Thoracic aorta (tissue), 2 donors: ENCODE measurements at regions not wholly inside any gene's neighbourhood (a gene's known extent, or its start where the extent isn't known, plus 50 kb on each side); places are given as distances from the start of the nearest gene placed in this dataset.

Source experiments
- ATAC-seq: fragments of 150-250 bp; one replicate; pipeline ENCODE4 v1.8.0; 2017; ENCODE audit warnings: low read depth; ENCODE audit not compliant: insufficient number of reproducible peaks, low FRiP score
- DNase-seq: peaks from one replicate; pipeline ENCODE4 v3.0.0-alpha.2; 2020; ENCODE audit warnings: low spot score
- H3K27ac ChIP-seq, 2 donors: fragments of 200-600 bp; sonication (generic); 1 replicate in 1 of 2; 2 replicates in 1 of 2; pipeline ENCODE4 v1.5.1; 2016; ENCODE audit warnings: mild to moderate bottlenecking in 2 of 2, moderate library complexity in 2 of 2
- H3K27me3 ChIP-seq: fragments of 200-600 bp; sonication (generic); replicated peaks from 2 replicates; pipeline ENCODE4 v1.6.0; 2016; ENCODE audit warnings: mild to moderate bottlenecking; ENCODE audit not compliant: insufficient read depth
- H3K36me3 ChIP-seq: fragments of 200-600 bp; sonication (generic); one replicate; pipeline ENCODE4 v1.5.1; 2016
- H3K4me1 ChIP-seq, 2 donors: fragments of 200-600 bp; sonication (generic); 1 replicate in 1 of 2; 2 replicates in 1 of 2; pipeline versions ENCODE4 v1.5.1 to v1.6.0; 2016; ENCODE audit warnings: low read depth in 2 of 2, mild to moderate bottlenecking in 1 of 2; ENCODE audit not compliant: control insufficient read depth in 1 of 2
- H3K4me3 ChIP-seq: fragments of 200-600 bp; sonication (generic); 2 replicates; pipeline ENCODE4 v1.5.1; 2016; ENCODE audit warnings: mild to moderate bottlenecking
- H3K9me3 ChIP-seq: fragments of 200-600 bp; sonication (generic); 2 replicates; pipeline ENCODE4 v1.5.1; 2016
- TF ChIP-seq, protein P1 (sequence below): fragments of 200-600 bp; sonication (generic); IDR thresholded peaks from one replicate; pipeline ENCODE4 v1.5.1; 2019; ENCODE audit warnings: antibody characterized with exemption

DNA sequence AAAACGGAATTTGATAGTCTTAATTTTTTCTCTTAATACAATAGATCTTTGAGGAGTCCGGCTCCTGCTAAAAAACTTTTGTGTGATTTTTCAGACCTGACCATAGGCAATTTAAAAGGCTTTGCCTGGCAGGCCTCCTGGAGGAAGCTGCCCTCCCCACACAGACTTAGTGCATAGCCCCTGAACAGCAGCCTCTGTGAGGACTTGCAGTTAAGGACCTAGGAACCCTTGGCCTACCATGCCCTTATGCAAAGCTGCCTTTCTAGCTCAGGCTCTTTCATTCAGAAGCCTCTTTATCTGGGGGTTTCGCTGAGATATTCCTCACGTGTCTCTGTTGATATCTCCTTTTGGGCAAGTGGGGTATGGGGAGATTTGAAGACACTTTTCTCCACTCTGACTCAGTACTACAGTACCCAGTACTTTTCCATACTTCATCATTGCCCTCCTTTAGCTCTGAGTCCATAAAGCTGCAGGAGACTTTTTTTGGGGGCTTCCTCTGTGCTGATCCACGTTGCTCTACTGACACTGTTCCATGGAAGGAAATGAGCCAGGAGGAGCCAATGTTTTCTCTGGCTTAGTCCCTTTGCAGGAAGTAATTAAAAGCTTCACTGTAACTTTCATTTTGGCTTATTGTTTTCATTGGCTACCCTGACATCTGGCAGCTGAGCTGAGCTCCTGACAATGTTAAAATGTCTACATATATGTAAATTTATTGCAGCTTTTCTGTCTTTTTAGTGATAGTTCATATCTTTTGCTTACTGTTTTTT is 283.1 kb downstream of the TDRD3 start:
- no peak overlapping the region for H3K27ac ChIP-seq
- no peaks in the 10 kb centered on the region for H3K4me1 ChIP-seq
- no peak for ATAC-seq
- H3K9me3 ChIP-seq: no peaks in the 10 kb centered on the region
- no peak for DNase-seq
- H3K4me3 ChIP-seq: no peak overlapping the region
- no peaks in the 10 kb centered on the region for H3K36me3 ChIP-seq
- TF ChIP-seq, protein P1, sequence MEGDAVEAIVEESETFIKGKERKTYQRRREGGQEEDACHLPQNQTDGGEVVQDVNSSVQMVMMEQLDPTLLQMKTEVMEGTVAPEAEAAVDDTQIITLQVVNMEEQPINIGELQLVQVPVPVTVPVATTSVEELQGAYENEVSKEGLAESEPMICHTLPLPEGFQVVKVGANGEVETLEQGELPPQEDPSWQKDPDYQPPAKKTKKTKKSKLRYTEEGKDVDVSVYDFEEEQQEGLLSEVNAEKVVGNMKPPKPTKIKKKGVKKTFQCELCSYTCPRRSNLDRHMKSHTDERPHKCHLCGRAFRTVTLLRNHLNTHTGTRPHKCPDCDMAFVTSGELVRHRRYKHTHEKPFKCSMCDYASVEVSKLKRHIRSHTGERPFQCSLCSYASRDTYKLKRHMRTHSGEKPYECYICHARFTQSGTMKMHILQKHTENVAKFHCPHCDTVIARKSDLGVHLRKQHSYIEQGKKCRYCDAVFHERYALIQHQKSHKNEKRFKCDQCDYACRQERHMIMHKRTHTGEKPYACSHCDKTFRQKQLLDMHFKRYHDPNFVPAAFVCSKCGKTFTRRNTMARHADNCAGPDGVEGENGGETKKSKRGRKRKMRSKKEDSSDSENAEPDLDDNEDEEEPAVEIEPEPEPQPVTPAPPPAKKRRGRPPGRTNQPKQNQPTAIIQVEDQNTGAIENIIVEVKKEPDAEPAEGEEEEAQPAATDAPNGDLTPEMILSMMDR: no peak
- no peaks in the 10 kb centered on the region for H3K27me3 ChIP-seq

DNA sequence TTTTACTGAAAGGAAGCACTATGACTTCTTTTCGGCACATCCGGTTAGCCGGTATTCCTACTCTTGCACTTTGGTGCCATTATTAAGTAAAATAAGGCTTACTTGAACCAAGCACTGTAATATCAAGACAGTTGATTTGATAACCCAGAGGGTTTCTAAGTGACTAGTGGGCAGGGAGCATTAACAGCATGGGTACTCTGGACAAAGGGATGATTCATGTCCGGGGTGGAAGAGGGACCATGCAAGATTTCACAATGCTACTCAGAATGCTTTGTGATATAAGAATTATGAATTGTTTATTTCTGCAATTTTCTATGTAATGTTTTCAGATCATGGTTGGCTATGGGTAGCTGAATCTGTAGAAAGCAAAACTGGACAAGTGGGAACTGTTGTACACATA is 282.1 kb downstream of the TDRD3 start:
- Histone ChIP-seq H3K4me1 (no peaks in the 10 kb centered on the region), H3K27me3 (no peaks in the 10 kb centered on the region), H3K27ac (no peak overlapping the region), H3K4me3 (no peak overlapping the region), H3K36me3 (no peaks in the 10 kb centered on the region), H3K9me3 (no peaks in the 10 kb centered on the region)
- TF ChIP-seq, protein P1: no peak
- DNase-seq (no peak), ATAC-seq (no peak)

DNA sequence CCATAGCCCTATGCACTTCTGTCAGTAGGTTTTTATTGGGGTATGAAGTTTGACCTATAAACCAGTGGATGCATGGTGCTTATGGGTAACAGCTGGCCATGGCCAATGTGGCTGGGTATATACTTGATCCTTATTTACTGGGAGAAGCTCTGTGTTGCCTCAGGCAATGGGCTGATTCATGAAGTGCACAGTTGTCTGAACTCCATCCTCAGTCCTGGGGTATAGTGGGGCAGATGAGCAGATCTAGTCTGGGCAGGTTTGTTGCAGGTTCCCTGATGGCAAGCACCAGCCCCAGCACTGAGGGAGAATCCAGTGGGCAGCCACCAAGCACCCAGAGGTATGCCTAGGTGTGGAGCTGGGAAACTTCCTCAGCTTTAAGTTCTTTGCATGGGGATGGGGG is 274.4 kb downstream of the TDRD3 start:
- Histone ChIP-seq H3K4me1 (no peaks in the 10 kb centered on the region), H3K9me3 (peaks cover 6% of the 10 kb centered on the region), H3K27me3 (no peaks in the 10 kb centered on the region), H3K36me3 (no peaks in the 10 kb centered on the region), H3K27ac (no peak overlapping the region), H3K4me3 (no peak overlapping the region)
- ATAC-seq: no peak
- TF ChIP-seq, protein P1: no peak
- no peak for DNase-seq

DNA sequence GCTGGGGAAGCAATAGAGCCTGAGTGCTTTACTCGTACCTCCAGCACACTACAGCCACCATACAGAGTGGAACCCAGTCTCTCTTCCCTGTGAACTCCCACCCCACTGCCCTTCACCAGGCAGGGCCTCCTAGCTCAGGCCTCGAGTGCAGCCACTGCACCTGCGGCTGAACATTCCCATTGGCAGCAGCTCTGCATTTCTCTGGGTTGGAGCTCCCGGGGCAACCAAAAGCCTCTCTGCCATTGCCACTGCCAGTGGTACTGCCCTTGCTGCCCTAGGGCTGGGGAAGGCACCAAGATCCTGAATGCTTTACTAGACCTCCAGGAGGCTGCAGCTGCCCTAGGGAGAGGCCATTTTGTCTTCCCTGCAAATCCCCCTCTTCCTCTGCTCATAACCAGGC is 266.8 kb downstream of the TDRD3 start:
- Histone ChIP-seq H3K27ac (no peak overlapping the region), H3K4me3 (no peak overlapping the region), H3K9me3 (no peaks in the 10 kb centered on the region), H3K27me3 (no peaks in the 10 kb centered on the region), H3K36me3 (no peaks in the 10 kb centered on the region), H3K4me1 (no peaks in the 10 kb centered on the region)
- no peak for DNase-seq
- ATAC-seq: no peak
- TF ChIP-seq, protein P1: no peak

DNA sequence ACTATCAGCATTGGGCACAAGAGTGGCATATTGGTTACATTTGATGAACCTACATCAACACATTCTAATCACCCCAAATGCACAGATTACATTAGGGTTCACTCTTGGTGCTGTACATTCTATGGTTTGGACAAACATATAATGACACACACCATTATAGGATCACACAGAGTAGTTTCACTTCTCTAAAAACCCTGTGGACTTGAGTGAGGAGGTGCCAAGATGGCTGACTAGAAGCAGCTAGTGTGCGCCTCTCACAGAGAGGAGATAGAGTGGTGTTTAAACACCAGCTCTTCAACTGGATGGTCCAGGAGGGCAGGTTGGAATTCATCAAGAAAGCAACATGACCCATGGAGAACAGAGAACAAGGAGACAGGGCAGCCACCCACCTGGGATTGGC is 265.6 kb downstream of the TDRD3 start:
- TF ChIP-seq, protein P1: no peak
- ATAC-seq: no peak
- no peaks in the 10 kb centered on the region for H3K9me3 ChIP-seq

More for the DNA sequence above, 265.6 kb downstream of the TDRD3 start:
- Histone ChIP-seq H3K36me3 (no peaks in the 10 kb centered on the region), H3K27ac (no peak overlapping the region), H3K4me3 (no peak overlapping the region), H3K27me3 (no peaks in the 10 kb centered on the region), H3K4me1 (no peaks in the 10 kb centered on the region)
- DNase-seq: no peak
